OCI-LY7 (cell line): ENCODE measurements at regions not wholly inside any gene's neighbourhood (a gene's known extent, or its start where the extent isn't known, plus 50 kb on each side); places are given as distances from the start of the nearest gene placed in this dataset.

Source experiments
- BruUV-seq: library from RNA; stranded (reverse); fragments of 400-500 nt; replicated peaks from 2 replicates; lab custom pipeline; 2021; lab: Mats Ljungman, UMichigan
- CTCF ChIA-PET: fragments of 300-600 bp; sonication (Branson Sonifier 250); formaldehyde crosslinking; loops from one replicate; lab custom pipeline; 2022; ENCODE audit warnings: antibody characterized with exemption; ENCODE audit not compliant: unreplicated experiment; lab: Charles Lee
- POLR2A ChIA-PET: fragments of 300-600 bp; sonication (Branson Sonifier 250); formaldehyde crosslinking; loops from one replicate; lab custom pipeline; 2022; ENCODE audit warnings: antibody characterized with exemption; lab: Charles Lee
- DNase-seq: peaks from one replicate; pipeline ENCODE4 v3.0.0-alpha.2; 2015; ENCODE audit warnings: low spot score
- H2AFZ ChIP-seq: fragments of 200-600 bp; sonication (generic), shearing (Covaris generic); 2 replicates; pipeline ENCODE4 v1.6.1; 2014; ENCODE audit warnings: mild to moderate bottlenecking, antibody characterized with exemption, low read length, moderate library complexity
- H3K27ac ChIP-seq: fragments of 200-600 bp; sonication (generic); 2 replicates; pipeline ENCODE4 v1.5.1; 2014; ENCODE audit warnings: mixed run types, low read depth, mild to moderate bottlenecking, moderate library complexity, low read length, inconsistent platforms; ENCODE audit not compliant: poor library complexity, severe bottlenecking
- H3K36me3 ChIP-seq: fragments of 200-600 bp; sonication (generic); 2 replicates; pipeline ENCODE4 v1.6.1; 2014; ENCODE audit warnings: mild to moderate bottlenecking, antibody characterized with exemption, low read length, moderate library complexity, mixed read lengths; ENCODE audit not compliant: insufficient read depth
- H3K4me1 ChIP-seq: fragments of 200-600 bp; sonication (generic); 2 replicates; pipeline ENCODE4 v1.5.1; 2014; ENCODE audit warnings: mild to moderate bottlenecking, low read length; ENCODE audit not compliant: insufficient read depth, poor library complexity, severe bottlenecking
- H3K4me2 ChIP-seq: fragments of 200-600 bp; sonication (generic); 2 replicates; pipeline ENCODE4 v1.6.1; 2014; ENCODE audit warnings: mild to moderate bottlenecking, low read length
- H3K4me3 ChIP-seq: fragments of 200-600 bp; sonication (generic); 2 replicates; pipeline ENCODE4 v1.5.1; 2014; ENCODE audit warnings: mild to moderate bottlenecking, low read depth, low read length; ENCODE audit not compliant: poor library complexity, severe bottlenecking
- H3K79me2 ChIP-seq: fragments of 200-600 bp; sonication (generic); 2 replicates; pipeline ENCODE4 v1.6.1; 2016; ENCODE audit warnings: low read depth, mild to moderate bottlenecking, low read length, moderate library complexity, mixed read lengths; ENCODE audit not compliant: insufficient read depth
- H3K9me2 ChIP-seq: fragments of 200-600 bp; sonication (generic); 2 replicates; pipeline ENCODE4 v1.6.1; 2016; ENCODE audit warnings: mild to moderate bottlenecking, low read length, mixed read lengths; ENCODE audit not compliant: insufficient read depth
- H3K9me3 ChIP-seq: fragments of 200-600 bp; sonication (generic); 2 replicates; pipeline ENCODE4 v1.6.1; 2014; ENCODE audit warnings: mild to moderate bottlenecking, mixed run types, low read length, mixed read lengths
- H4K20me1 ChIP-seq: fragments of 200-600 bp; sonication (generic); 2 replicates; pipeline ENCODE4 v1.6.1; 2014; ENCODE audit warnings: mild to moderate bottlenecking, antibody characterized with exemption, low read length, moderate library complexity, mixed read lengths; ENCODE audit not compliant: insufficient read depth
- CTCF ChIP-seq: fragments of 200-600 bp; sonication (generic); conservative IDR thresholded peaks from 2 replicates; pipeline ENCODE4 v1.5.1; 2014; ENCODE audit warnings: mild to moderate bottlenecking, antibody characterized with exemption, low read length, moderate library complexity, mixed read lengths
- EZH2phosphoT487 ChIP-seq: fragments of 200-600 bp; sonication (generic); IDR thresholded peaks from 2 replicates; pipeline ENCODE4 v1.6.1; 2018; ENCODE audit warnings: low read depth, borderline replicate concordance, mild to moderate bottlenecking, mixed run types, antibody characterized with exemption, low read length, moderate library complexity, mixed read lengths
- intact Hi-C: fragments of 100-400 bp; cut with micrococcal nuclease; formaldehyde crosslinking; loops from one replicate; pipeline ENCODE4 v1.10.0; 2022; ENCODE audit not compliant: unreplicated experiment

- H3K4me1 ChIP-seq, result no peaks in the 10 kb centered on the region
- H3K9me3 ChIP-seq, result no peaks in the 10 kb centered on the region
- intact Hi-C loops, result no loop called here
- TF ChIP-seq EZH2phosphoT487, result no peak
- TF ChIP-seq CTCF, result no peak
- no peaks in the 10 kb centered on the region for H3K9me2 ChIP-seq
- H2AFZ ChIP-seq, result no peak overlapping the region
- BruUV-seq, result no TSS peak
- no peak overlapping the region for H3K4me3 ChIP-seq
- no peak overlapping the region for H3K27ac ChIP-seq
- POLR2A ChIA-PET, result no interaction called here
- no peaks in the 10 kb centered on the region for H4K20me1 ChIP-seq
- no peak overlapping the region for H3K4me2 ChIP-seq
- CTCF ChIA-PET, result no interaction called here
- no peak for DNase-seq
- H3K36me3 ChIP-seq, result no peaks in the 10 kb centered on the region
- H3K79me2 ChIP-seq, result no peaks in the 10 kb centered on the region
Observed at GRCh38 chr7:19463581-19463980, 245.3 kb downstream of the POLR1F start.

GRCh38 chr7:19455623-19456022, 253.2 kb downstream of the POLR1F start:
- Histone ChIP-seq H2AFZ (no peak overlapping the region), H3K9me3 (no peaks in the 10 kb centered on the region), H3K4me2 (no peak overlapping the region), H3K4me1 (no peaks in the 10 kb centered on the region), H3K4me3 (no peak overlapping the region), H3K79me2 (no peaks in the 10 kb centered on the region), H3K36me3 (no peaks in the 10 kb centered on the region), H3K27ac (no peak overlapping the region), H3K9me2 (no peaks in the 10 kb centered on the region), H4K20me1 (no peaks in the 10 kb centered on the region)
- no TSS peak for BruUV-seq
- intact Hi-C loops, result no loop called here
- TF ChIP-seq CTCF (no peak), EZH2phosphoT487 (no peak)
- no peak for DNase-seq
- ChIA-PET CTCF (no interaction called here), POLR2A (interaction anchor here (1.1 kb wide), 1 partner anchor 246 kb away, joined by 3 read pairs; no protein-coding TSS in a partner anchor)

- Histone ChIP-seq H3K4me2 (no peak overlapping the region), H3K36me3 (no peaks in the 10 kb centered on the region), H4K20me1 (no peaks in the 10 kb centered on the region), H3K4me3 (no peak overlapping the region), H3K9me2 (no peaks in the 10 kb centered on the region), H3K27ac (no peak overlapping the region), H3K4me1 (no peaks in the 10 kb centered on the region), H3K79me2 (no peaks in the 10 kb centered on the region), H3K9me3 (no peaks in the 10 kb centered on the region), H2AFZ (no peak overlapping the region)
- CTCF ChIA-PET, result no interaction called here
- DNase-seq, result no peak
- no TSS peak for BruUV-seq
- intact Hi-C loops, result no loop called here
- no peak for TF ChIP-seq CTCF
- no peak for TF ChIP-seq EZH2phosphoT487
- POLR2A ChIA-PET, result no interaction called here
Observed at GRCh38 chr7:19448091-19448490, 260.7 kb downstream of the POLR1F start.
